T-helper 1 cell treated with Interleukin-12 subunit alpha and Interleukin-12 subunit beta and Interleukin-4 antibody, amounts not matched to agents 30 ng/mL and 1 ng/mL, for 36 hours (primary cell): ENCODE measurements at regions not wholly inside any gene's neighbourhood (a gene's known extent, or its start where the extent isn't known, plus 50 kb on each side); places are given as distances from the start of the nearest gene placed in this dataset.

Source experiments
- intact Hi-C: fragments of 100-400 bp; cut with micrococcal nuclease; formaldehyde crosslinking; loops from one replicate; pipeline ENCODE4 v1.15.1; 2024

DNA sequence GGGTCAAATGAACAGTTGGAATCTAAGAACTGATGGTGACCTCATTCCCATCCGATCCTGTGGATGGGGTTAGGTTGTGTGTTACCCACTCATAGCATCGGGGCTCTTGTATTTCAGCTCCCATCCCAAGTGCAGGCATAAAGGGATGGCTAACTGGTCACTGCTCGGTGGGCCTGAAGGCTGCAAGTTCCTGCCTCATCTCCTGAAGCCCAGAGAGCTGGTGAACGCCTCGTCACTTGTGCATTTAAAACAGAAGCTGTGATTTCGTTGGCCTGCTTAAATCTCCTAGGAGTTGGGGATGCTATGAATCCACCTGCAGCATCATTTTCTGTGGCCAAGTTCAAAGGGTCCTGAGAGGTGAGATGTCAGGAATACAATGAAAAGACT, 477.0 kb downstream of the TBC1D22A start:
- intact Hi-C loops, result no loop called here

DNA sequence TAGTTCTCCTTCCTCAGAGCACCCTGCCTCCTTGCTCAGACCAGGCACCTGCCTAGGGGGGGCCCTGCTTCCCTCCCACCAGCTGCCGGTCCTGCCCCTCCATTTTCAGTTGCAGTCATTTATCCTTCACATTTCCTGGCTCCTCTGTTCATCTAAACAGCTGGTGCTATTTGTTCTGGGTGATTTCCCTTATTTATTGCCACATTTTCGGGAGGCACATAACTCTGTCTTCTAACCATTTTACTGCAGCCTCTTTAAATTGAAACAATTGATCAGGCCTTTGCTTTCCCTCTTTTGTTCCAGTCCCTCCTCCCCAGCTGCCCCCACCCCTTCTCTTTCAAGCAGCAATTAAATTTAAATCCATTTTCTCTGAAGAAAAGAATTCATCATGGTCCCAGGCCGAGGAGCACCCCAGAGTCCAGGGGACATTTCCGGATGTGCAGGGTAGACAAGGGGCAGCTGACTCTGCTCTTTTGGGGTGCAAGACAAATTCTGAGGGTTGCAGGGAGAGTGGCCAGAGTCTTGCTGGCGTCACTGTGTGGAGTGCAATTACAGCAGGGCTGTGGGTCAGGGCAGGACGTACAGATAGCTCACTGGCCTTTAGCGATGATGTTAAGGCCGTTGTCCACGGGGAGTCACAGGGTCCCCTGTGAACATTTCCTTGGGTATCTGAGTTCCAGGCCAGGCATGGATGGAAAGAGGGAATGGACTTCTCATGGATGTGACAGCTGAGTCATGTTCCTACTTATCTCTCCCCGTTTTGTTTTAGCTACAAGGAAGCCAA, 476.4 kb downstream of the TBC1D22A start:
- intact Hi-C loops, result no loop called here

DNA sequence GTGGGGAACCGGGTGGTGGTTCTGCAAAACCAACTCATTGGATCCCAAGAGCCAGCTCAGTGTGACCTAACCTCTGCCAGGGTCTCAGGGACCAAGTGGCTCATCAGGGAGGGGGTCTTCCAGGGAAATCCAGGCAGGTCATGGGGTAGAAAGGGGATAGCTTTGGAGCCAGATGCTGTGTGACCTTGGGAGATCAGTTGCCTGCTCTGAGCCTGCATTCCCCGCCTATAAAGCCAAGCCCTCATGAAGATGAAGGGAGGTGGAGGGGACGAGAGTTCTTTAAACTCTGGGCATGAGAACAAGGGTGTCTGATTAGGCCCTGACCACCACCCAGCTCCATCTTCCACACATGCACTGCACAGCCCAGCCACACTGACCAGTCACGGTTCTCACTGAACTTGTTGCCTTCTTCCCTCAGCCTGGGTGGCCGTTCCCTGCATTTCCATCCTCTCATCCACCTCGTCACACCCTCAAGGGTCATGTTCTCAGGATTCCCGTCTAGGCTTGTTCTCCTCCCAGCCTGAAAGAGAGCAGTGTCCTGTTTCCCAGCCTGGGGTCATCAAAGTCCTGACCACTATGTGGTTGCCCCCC, 475.5 kb downstream of the TBC1D22A start:
- intact Hi-C loops, result no loop called here

DNA sequence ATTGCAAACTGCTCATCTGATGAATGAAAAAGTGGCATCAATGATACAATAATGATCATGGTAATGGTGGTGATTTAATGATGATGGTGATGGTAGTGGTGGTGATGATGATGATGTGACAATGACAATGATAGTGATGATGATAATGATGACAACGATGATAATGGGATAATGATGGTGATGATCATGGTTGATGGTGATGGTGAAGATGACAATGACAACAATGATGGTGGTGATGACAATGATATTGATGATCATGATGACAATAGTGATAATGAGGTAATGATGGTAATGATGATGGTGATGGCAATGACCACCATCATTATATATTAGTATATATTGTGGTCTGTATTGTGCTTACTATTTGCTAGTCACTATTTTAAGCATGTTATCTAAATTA, 474.3 kb downstream of the TBC1D22A start:
- intact Hi-C loops, result no loop called here

DNA sequence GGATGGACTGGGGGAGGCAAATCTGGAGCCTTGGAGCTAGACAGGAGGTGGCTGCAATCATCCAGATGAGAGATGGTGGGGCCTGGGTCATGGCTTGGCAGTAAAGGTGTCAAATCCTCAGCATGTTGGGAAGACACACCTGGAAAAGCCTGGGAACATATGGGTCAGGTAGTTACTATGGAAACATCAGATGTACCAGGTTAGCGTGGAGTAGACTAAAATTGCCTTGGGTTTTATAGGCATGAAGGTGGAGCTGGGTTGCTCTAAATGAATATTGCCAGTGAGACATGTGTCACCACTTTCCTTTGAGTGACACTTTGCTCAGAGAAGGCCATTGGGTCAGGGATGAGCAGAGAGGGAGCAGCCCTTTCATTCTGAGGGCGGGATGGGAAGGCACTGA, 473.7 kb downstream of the TBC1D22A start:
- intact Hi-C loops, result no loop called here

DNA sequence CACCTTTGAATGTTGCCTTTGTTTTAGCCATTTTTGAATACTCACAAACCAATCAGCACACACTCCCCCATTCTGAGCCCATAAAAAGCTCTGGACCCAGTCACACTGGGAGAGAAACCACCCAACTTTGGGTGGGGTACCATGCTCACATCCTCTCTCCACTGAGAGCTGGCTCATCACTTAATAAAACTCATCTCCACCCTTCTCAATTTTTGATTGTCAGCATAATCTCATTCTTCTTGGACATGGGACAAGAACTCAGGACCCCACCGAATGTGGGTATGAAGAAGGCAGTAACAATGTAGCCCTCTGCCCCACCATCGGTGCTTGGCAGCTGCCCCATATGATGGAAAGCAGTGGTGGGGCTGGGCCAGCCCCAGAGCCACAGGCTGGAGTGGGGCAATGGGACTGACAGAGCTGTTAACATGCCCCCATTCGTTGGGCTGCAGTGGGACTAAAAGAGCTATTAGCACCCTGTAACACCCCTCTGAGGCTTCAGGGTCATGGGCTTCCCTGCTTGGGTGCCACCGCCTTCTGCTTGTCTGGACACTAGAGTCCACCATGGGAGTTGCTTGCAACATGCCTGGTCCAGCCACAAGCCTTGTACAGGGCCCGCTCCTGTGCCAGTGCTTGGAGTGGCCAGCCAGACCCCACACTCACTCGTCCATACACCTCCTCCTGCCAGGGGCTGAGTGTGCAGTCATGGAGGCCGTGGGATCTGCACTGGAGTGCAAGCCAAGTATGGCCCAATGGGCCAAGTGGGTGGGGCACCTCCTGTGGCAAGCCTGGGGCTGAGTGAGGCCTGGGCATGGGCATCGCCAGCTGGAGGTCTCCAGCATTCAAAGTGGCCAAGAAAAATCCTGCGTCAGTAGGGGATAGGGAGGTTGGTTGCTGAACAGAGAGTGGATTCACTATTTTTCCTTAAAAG, 471.1 kb downstream of the TBC1D22A start:
- intact Hi-C loops, result no loop called here

DNA sequence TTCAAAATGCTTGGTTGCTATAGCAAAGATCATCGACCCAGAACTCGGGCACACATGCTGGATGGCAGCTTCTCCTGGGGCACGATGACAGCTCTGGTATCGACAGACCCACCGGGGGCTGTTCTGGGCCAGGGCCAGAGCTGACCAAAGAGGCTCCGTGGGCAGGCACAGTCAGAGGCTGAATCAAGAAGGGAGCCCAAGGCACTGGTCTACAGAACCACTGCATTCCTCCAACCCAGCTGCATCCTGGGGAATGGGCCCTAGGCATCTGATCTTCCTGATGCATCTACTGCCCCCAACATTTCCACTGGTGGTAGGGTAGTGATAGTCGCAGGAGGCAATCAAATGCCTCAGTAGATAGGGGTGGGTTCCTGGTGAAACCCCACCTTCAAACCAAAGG, 470.3 kb downstream of the TBC1D22A start:
- intact Hi-C loops, result no loop called here

DNA sequence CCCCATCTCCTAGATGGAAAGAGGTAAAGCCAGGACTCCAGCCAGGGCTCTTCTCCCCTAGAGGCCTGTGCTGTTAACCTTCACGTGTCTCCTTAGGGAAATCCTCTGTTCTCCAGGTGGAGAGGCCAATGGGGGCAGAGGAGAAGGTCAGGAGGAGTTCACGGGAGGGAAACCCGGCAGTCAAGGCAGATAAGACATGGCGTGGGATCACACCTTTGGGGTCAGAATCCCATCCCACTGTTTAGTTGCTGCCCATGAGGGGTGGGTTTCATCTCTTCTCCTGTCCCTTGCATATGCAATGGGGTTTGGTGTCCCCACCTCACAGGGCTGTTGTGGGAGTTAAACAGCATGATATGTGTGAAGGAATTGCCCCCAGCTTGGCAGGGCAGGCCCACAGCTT, 469.7 kb downstream of the TBC1D22A start:
- intact Hi-C loops, result no loop called here

DNA sequence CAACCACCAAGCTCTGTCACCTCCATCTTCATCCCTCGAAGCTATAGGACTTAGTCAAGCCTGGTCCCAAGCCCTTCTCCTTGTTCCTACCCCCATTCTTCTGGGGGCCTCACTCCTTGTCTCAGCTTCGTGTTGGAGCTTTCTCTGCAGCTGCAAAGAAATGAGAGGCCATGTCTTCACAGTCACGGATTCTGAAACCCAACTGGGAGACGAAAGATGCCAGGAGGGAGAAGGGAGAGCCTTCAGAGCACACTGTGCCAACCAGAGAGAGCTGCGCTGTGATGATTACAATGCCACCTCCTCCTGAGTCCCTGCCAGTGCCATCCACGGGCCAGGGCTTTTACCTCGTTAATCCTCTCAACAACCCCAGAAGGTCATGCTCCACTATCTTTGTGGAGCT, 469.3 kb downstream of the TBC1D22A start:
- intact Hi-C loops, result no loop called here

DNA sequence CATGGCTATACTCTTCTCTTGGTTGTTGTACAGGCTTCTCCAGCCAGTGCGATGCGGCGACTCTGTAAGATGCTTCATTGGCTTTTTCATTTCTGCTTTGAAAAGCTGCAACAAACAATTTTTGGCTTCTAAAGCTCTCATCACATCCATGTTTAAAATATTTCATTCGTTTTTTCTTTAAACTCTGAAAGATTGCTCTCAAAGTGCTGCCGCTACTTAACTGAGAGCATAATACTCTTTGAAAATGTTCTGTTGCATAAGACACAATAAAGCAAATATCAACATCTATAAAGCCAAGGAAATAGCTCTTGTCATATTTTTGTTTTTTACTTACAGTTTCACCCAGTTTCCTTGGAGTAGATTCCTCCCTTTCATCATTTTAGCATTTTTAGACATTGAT, 468.3 kb downstream of the TBC1D22A start:
- intact Hi-C loops, result no loop called here

DNA sequence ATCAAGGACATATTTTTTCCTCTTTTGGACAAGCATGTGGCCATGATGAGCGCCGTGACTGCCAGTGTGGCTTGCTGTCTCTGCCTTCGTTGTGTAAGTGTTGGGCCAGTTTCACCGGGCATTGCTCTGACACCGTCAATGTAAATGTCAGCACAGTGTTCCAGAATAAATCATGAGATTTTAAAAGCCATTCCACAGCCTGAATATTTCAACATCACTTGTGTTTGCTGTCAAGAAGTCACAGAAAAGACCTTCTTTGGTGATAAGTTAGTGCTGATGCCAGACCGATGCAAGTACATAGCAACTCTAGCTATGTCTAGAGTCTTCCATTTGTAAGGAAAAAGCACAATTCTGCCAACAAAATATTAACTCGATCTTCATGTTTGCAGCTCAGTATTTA, 467.8 kb downstream of the TBC1D22A start:
- intact Hi-C loops, result no loop called here

DNA sequence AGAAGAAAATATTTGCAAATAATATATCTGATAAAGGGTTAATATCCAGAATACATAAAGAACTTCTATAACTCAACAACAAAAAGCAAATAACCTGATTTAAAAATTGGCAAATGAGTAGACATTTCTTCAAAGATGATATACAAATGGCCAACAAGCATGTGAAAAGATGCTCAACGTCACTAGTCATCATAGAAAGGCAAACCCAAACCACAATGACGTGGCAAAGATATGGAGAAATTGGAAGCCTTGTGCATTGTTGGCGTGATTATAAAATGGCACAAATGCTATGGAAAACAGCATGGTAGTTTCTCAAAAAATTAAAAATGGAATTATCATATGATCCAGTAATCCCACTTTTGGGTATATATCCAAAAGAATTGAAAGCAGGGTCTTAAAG, 466.3 kb downstream of the TBC1D22A start:
- intact Hi-C loops, result no loop called here

DNA sequence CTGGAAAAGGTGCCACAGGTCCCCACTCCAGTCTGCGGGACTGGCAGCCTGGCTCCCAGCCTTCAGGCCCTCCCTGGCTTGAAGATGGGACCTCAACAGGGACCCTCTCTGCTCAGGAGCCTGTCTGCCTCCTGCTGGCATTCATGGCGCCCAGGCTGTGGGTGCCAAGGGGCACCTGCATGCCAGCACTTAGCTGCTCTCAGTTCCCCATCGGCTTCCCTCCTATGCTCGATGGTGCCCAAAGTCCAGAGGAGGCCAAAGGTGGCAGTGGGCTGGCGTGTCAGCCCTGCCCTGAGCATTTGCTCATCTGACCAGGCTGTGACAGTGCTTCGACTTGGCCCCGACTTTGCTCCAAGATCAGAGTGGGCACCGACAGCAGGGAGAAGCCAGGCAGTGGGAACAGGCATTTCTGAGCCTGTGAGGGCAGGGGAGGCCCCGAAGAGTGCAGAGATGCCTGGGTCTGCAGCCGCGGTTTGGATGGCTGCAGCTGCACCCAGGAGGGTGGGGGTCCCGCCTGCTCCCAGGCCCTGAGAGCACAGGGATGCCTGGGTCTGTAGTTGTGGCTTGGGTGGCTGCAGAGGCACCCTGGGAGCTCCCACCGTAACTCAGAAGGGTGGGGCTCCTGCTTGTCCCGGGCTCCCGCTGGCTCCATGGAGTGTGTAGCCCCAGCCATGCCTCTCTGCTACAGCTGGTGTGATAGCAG, 463.6 kb downstream of the TBC1D22A start:
- intact Hi-C loops, result no loop called here

DNA sequence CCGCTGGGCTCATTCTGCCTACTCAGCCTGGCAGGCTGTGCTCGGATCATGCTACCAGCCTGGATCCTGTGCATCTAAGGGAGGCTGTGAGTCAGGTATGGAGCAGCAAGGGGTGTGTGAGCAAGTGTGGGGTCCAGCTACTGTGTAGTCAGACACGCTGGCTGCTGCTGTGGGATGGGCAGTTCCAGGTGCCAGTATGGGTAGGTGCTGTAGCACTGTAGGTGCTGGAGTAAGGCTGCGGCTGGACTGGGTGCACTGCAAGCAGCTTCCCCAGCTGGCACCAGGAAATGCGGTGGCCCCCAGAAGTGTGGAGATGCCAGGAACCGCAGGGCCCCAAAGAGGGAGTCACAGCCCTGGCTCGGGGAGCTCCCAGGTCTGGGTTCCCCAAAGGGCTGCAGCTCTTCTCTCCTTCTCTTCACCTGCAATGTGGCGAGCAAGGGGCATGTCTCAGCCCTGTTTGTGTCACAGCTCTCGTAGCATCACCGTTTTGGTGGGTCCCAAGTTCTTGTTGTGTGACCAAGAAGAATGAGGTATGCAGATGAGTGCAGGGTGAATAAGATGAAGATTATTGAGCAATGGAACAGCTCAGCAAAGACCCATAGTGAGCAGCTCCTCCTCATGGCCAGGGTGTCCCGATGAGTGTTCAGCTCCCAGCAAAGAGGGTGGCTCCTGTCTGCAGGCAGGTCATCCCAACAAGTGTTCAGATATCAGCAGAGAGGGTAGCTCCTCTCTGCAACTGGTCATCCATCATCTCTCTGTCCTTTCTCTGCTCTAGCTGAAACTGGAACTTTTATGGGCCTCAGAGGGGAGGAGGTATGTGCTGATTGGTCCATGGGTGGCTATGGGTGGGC, 462.9 kb downstream of the TBC1D22A start:
- intact Hi-C loops, result no loop called here
